PFSK-1 (cell line): ENCODE measurements at regions not wholly inside any gene's neighbourhood (a gene's known extent, or its start where the extent isn't known, plus 50 kb on each side); places are given as distances from the start of the nearest gene placed in this dataset.

Experiments used
- FOXP2 ChIP-seq: optimal IDR thresholded peaks from 2 replicates; pipeline ENCODE3; 2011; ENCODE audit warnings: borderline replicate concordance, control low read depth, inconsistent platforms; ENCODE audit not compliant: insufficient read depth; ENCODE audit errors: extremely low read length, extremely low read depth
- POLR2AphosphoS5 ChIP-seq: IDR thresholded peaks from 2 replicates; pipeline ENCODE4 v1.6.1; 2012; ENCODE audit warnings: low read depth, mild to moderate bottlenecking, control low read depth, low read length, moderate library complexity
- SIN3A ChIP-seq: IDR thresholded peaks from 2 replicates; pipeline ENCODE4 v1.6.1; 2012; ENCODE audit warnings: mild to moderate bottlenecking, low read length, moderate library complexity, borderline replicate concordance; ENCODE audit not compliant: insufficient read depth
- TAF1 ChIP-seq: IDR thresholded peaks from 2 replicates; pipeline ENCODE4 v1.6.1; 2012; ENCODE audit warnings: low read length, control low read depth, borderline replicate concordance; ENCODE audit not compliant: insufficient read depth
- TF ChIP-seq, protein P1 (sequence below), 2 experiments: IDR thresholded peaks; 2 replicates each; pipeline versions ENCODE4 v1.6.1 to v1.8.0; 2011 to 2012; ENCODE audit warnings: low read depth in 2 of 2, low read length in 2 of 2, control low read depth in 1 of 2, inconsistent platforms in 1 of 2, mild to moderate bottlenecking in 1 of 2, moderate library complexity in 1 of 2; ENCODE audit not compliant: insufficient read depth in 1 of 2

DNA sequence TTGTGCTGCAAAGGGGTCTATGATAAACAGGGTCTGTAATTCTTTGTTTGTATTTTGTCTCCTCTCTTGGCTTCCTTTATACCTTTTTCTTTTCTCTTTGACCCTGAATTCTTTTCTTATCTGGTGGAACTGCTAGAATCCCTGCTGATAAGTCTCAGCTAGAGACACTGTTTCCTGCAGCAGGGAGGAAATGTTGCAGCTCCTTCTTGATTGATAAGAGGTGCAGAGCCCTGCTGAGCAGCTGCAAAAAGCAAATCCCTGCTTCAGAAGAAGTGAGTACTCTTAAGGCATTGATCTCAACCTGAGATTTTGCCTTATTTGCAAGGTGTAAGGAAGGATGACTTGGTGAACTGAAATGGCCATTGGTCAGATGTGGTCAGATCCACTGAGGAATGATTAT, 167.8 kb downstream of the NUP35 start:
- TF ChIP-seq FOXP2 (no peak), SIN3A (no peak), TAF1 (no peak), POLR2AphosphoS5 (no peak)
- TF ChIP-seq, protein P1, sequence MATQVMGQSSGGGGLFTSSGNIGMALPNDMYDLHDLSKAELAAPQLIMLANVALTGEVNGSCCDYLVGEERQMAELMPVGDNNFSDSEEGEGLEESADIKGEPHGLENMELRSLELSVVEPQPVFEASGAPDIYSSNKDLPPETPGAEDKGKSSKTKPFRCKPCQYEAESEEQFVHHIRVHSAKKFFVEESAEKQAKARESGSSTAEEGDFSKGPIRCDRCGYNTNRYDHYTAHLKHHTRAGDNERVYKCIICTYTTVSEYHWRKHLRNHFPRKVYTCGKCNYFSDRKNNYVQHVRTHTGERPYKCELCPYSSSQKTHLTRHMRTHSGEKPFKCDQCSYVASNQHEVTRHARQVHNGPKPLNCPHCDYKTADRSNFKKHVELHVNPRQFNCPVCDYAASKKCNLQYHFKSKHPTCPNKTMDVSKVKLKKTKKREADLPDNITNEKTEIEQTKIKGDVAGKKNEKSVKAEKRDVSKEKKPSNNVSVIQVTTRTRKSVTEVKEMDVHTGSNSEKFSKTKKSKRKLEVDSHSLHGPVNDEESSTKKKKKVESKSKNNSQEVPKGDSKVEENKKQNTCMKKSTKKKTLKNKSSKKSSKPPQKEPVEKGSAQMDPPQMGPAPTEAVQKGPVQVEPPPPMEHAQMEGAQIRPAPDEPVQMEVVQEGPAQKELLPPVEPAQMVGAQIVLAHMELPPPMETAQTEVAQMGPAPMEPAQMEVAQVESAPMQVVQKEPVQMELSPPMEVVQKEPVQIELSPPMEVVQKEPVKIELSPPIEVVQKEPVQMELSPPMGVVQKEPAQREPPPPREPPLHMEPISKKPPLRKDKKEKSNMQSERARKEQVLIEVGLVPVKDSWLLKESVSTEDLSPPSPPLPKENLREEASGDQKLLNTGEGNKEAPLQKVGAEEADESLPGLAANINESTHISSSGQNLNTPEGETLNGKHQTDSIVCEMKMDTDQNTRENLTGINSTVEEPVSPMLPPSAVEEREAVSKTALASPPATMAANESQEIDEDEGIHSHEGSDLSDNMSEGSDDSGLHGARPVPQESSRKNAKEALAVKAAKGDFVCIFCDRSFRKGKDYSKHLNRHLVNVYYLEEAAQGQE (IDR thresholded peaks at IDR 0.05; ENCODE audit: insufficient read depth in 1 of 2, low read depth in 2 of 2, low read length in 2 of 2): no peak

DNA sequence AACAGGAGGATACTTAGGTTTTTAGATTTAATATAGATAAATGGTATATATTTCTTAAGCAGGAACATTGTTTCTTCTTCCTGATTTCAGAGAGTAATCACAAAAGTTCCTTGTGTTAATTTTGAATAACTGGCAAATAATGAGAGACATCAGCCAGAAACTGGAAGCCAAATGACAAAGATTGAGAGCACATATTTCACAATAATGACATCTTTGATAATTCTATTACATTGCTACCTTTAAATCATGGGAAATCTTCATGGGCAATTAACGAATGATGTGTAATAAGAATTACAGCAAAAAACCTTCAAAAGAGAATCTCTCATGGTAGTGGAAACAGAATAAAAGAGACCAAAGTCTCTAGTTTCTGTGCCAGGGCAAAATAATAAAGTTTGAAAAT, 215.1 kb downstream of the NUP35 start:
- no peak for TF ChIP-seq POLR2AphosphoS5

DNA sequence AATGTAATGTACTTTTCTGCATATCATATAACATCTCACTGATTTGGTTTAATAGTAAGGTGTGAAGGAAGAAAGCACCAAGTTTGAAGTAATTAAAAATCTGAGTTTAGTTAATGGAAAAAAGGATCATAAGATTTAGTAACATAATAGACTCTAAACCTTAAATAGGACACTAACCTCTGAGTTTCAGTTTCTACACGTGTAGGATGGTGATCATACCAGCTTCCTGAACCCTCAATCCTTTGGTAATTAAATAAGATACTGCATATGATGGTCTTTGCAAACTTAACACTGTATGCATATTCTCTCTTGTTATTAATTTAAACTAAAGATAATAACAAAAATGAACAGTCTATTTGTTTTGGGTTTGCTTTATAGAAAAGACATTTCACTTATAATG, 216.8 kb downstream of the NUP35 start:
- TF ChIP-seq FOXP2 (no peak), SIN3A (no peak), POLR2AphosphoS5 (no peak), TAF1 (no peak)
- TF ChIP-seq, protein P1 (IDR thresholded peaks at IDR 0.05; ENCODE audit: insufficient read depth in 1 of 2, low read depth in 2 of 2, low read length in 2 of 2): no peak

DNA sequence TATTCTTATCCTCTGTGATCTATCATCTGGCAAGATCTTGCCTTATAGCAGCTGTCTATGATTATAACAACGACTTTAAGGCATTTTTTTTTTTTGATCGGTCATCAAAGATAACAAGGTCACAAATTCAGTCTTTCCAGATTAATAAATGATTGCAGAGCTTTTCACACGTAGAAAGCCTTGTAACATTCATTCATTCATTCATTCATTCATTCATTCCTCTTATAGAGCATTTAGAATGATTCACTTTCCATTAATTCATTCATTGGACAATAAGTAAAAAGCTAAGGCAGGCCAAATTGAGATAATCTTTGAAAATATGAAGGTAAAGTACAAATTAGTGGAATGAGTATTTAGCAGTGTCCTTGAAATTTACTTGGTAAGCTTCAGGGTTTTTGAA, 223.7 kb downstream of the NUP35 start:
- no peak for TF ChIP-seq FOXP2
- TF ChIP-seq, protein P1 (IDR thresholded peaks at IDR 0.05; ENCODE audit: insufficient read depth in 1 of 2, low read depth in 2 of 2, low read length in 2 of 2): no peak

DNA sequence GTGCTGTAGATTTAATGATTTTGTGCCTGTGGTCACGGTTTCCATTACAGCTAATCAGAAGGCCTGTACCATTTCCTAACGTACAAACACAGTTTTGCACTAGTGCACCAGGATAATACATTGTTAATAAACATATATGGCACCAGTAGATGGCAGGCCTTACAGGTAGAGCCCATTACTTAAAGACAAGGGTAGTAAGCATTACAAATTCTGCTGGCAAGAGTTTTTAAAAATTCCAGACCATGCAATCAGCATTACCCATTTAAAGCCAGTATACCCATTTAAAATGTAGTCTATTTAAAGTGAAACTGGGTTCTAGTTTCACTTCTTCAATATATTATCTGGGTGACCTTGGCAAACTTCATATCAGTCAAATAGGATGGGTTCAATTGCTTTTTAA, 224.2 kb downstream of the NUP35 start:
- TF ChIP-seq, protein P1 (IDR thresholded peaks at IDR 0.05; ENCODE audit: insufficient read depth in 1 of 2, low read depth in 2 of 2, low read length in 2 of 2): no peak
- TF ChIP-seq SIN3A (no peak), POLR2AphosphoS5 (no peak), FOXP2 (no peak), TAF1 (no peak)
